ENCODE measurements at regions not wholly inside any gene's neighbourhood (a gene's known extent, or its start where the extent isn't known, plus 50 kb on each side); places are given as distances from the start of the nearest gene placed in this dataset.

DNA sequence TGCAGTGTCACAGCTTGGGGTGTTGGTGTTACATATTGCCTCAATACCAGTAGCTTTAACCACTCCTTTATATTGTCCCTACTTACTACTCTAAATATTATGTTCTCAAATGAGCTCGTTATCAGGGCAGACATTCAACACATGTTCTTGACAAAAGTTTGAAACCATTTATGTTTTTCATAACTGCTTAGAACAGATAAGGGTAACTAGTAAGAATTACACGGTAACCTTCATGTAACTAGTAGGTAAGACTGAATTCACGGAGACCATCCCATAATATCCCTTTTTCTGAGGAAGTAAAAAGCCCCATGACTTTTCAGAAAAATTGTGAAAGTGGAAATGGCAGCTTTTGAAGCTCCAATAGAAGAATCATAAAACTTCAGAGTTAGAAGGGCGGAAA lies 59.6 kb upstream of the CENPW start:
- TF ChIP-seq, protein P1, sequence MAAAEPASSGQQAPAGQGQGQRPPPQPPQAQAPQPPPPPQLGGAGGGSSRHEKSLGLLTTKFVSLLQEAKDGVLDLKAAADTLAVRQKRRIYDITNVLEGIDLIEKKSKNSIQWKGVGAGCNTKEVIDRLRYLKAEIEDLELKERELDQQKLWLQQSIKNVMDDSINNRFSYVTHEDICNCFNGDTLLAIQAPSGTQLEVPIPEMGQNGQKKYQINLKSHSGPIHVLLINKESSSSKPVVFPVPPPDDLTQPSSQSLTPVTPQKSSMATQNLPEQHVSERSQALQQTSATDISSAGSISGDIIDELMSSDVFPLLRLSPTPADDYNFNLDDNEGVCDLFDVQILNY (CRISPR knock-in tag; IDR thresholded peaks at IDR 0.05): no peak
- no peak for TF ChIP-seq GABPB1 (CRISPR knock-in tag; IDR thresholded peaks at IDR 0.05)
- TF ChIP-seq FOXJ3 (CRISPR knock-in tag; IDR thresholded peaks at IDR 0.05; ENCODE audit: borderline replicate concordance): no peak
- TF ChIP-seq, protein P2, sequence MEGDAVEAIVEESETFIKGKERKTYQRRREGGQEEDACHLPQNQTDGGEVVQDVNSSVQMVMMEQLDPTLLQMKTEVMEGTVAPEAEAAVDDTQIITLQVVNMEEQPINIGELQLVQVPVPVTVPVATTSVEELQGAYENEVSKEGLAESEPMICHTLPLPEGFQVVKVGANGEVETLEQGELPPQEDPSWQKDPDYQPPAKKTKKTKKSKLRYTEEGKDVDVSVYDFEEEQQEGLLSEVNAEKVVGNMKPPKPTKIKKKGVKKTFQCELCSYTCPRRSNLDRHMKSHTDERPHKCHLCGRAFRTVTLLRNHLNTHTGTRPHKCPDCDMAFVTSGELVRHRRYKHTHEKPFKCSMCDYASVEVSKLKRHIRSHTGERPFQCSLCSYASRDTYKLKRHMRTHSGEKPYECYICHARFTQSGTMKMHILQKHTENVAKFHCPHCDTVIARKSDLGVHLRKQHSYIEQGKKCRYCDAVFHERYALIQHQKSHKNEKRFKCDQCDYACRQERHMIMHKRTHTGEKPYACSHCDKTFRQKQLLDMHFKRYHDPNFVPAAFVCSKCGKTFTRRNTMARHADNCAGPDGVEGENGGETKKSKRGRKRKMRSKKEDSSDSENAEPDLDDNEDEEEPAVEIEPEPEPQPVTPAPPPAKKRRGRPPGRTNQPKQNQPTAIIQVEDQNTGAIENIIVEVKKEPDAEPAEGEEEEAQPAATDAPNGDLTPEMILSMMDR (IDR thresholded peaks at IDR 0.05): no peak
- no peak for TF ChIP-seq ETV6 (CRISPR knock-in tag; IDR thresholded peaks at IDR 0.05)
- TF ChIP-seq NR2C2 (CRISPR knock-in tag; IDR thresholded peaks at IDR 0.05): no peak
- TF ChIP-seq AFF4 (CRISPR knock-in tag; IDR thresholded peaks at IDR 0.05; ENCODE audit: borderline replicate concordance): no peak
- TF ChIP-seq ATF3 (CRISPR knock-in tag; conservative IDR thresholded peaks at IDR 0.05): no peak
- no peak for TF ChIP-seq TP53 (CRISPR knock-in tag; IDR thresholded peaks at IDR 0.05)
- TF ChIP-seq TEAD4 (CRISPR knock-in tag; IDR thresholded peaks at IDR 0.05): no peak
- TF ChIP-seq MLX (CRISPR knock-in tag; IDR thresholded peaks at IDR 0.05): no peak
- TF ChIP-seq, protein P3, sequence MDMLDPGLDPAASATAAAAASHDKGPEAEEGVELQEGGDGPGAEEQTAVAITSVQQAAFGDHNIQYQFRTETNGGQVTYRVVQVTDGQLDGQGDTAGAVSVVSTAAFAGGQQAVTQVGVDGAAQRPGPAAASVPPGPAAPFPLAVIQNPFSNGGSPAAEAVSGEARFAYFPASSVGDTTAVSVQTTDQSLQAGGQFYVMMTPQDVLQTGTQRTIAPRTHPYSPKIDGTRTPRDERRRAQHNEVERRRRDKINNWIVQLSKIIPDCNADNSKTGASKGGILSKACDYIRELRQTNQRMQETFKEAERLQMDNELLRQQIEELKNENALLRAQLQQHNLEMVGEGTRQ (CRISPR knock-in tag; IDR thresholded peaks at IDR 0.05): no peak

Measured in WTC11 (cell line).